Embryonic facial prominence (tissue), 1 donor: ENCODE measurements at regions not wholly inside any gene's neighbourhood (a gene's known extent, or its start where the extent isn't known, plus 50 kb on each side); places are given as distances from the start of the nearest gene placed in this dataset.
"Not testable (repeated sequence)": the region's sequence is repeated elsewhere in the genome, so short reads cannot be mapped to it uniquely, and the experiment has no call there.

Experiments used
- DNase-seq: peaks from one replicate; pipeline ENCODE4 v3.0.0-alpha.2; 2016; ENCODE audit errors: extremely low spot score

GRCh38 chr15:39025321-39025720, 460.7 kb upstream of the RASGRP1 start:
- no peak for DNase-seq

GRCh38 chr15:39025881-39026280, 461.3 kb upstream of the RASGRP1 start:
- no peak for DNase-seq

GRCh38 chr15:39028069-39028468, 463.5 kb upstream of the RASGRP1 start:
- DNase-seq = no peak

- DNase-seq = no peak
These were observed 465.1 kb upstream of the RASGRP1 start for GRCh38 chr15:39029741-39030140.

DNA sequence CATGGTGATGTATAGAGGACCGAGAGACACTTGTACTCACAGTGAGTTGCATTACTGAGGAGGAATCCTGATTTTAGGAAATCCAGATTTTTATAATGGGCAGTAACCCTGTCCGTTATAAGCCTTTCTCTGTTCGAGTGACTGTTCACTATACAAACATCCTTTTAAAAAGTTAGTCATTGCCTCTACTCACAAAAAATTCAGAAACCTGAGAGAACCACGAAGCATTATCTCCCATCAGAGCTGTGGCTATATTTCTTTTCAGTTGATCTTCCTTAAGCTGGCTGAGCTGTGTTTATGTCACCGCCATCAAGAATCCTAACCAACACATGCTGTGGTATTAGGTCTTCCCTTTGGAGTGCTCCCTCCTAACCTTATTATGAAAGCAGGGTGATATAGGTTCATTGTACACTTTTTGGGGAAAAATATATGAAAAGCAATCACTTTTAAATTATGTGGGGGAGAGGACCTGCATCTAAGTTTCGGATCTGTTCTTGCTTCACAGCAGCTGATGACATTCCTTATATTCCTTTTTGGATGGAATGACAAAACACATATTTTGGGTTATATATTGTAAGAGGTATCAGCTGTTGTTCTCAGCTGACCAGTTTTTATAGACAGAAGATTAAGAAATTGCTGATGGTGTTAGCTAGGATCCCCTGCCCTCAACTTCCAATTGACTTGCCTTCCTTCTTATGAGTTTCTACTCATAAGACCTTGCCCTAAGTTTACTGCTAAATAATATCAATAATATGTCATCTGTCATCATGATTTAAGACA, 465.9 kb upstream of the RASGRP1 start:
- DNase-seq = no peak

DNA sequence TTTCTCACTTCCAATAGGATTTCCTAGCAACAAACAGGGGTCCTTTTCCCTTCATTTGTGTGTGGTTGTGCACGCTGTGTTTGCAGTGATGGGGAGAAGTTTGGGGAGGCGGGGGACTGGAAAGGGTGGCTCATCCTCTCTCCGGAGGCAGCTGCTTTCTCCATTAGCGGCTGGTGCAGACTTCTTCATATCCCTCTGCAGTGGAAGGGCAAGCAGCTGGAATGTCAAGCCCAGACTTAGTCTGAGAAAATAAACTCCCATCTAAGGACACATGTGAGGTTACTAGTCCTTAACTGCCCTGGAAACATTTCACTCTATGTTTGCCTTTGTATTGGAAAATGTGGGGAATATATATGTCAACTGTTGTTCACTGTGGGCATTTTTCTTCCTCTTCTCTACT, 467.0 kb upstream of the RASGRP1 start:
- no peak for DNase-seq

GRCh38 chr15:39034816-39035215, 470.2 kb upstream of the RASGRP1 start:
- DNase-seq = no peak

DNA sequence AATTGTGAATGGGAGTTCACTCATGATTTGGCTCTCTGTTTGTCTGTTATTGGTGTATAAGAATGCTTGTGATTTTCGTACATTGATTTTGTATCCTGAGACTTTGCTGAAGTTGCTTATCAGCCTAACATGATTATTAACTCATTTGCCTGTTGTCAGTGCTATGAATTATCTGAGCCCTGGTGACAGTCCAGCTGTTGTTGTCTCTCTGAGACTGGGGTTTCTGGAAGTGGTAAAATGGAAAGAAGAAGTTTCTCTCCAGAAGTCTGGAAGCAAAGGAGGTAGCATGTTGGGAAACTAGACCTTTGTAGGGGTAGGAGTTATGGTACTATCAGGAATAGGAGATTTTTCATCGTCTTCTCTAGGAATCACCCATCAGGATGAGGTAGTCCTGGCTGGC, 473.0 kb upstream of the RASGRP1 start:
- not testable (repeated sequence) for DNase-seq

DNA sequence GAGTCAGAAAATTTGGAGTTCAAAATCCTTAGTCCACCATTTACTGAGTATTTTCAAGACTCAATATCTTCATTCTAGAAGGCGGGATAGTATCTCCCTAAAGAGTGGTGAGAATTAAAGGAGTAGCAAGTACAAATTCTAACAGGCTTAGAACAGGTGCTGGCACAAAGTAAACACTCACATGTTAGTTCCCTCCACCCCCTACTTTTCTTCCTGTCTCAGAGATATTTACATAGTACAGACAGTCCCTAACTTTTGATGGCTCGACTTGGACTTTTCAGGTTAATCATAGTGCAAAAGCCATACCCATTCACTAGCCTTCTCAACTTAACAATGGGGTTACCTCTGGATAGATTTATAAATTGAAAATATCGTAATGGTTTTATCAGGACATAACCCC, 476.2 kb upstream of the RASGRP1 start:
- DNase-seq = no peak

DNA sequence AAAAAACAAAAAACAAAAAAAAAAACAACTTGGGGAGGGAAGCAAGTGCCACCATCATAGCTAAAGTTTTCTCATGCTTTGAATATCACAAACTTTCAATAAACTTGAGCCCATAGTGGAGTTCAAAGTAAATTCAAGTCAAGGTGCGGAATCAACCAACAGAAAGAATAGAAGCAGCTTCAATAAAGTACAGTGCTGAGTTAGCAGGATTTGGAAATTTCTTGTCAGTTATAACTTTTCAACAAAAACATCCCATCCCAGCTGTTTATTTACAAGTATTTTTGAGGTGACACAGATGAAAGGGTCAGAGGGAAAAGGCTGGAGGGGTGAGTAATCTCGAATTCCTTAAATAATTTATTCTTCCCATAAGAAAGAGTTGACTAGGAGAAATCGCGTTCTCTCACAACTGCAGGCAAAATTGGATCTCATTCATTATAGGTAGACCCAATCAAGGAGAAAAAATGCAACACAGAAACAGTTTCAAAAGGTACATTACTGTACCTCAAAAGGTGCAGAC, 477.4 kb upstream of the RASGRP1 start:
- DNase-seq = no peak

DNA sequence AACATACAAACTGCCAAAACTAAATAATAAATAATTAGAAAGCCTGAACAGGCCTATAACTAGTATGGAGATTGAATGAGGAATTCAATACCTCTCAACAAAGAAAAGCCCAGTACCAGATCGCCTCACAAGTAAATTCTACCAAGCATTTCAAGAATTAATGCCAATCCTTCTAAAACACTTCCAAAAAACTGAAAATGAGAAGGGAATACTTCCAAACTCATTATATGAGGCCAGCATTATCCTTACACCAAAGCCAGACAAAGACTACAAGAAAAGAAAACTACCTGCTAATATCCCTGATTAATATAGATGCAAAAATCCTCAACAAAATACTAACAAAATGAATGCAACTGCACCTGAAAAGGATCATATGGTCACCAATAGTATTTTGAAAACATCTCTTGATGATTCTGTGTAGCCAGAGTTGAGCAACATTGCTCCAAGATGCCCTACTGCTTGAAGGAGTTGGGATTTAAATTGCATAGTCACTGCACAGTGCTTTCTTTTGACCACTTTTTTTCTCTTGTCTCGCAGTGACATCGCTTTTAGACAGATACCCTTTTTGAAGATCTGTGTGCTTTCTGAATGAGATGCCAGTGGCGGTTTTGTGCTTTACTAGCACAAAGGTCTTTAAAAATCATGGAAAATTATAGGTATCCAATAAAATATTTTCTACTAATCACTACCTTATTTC, 487.2 kb upstream of the RASGRP1 start:
- DNase-seq = no peak

DNA sequence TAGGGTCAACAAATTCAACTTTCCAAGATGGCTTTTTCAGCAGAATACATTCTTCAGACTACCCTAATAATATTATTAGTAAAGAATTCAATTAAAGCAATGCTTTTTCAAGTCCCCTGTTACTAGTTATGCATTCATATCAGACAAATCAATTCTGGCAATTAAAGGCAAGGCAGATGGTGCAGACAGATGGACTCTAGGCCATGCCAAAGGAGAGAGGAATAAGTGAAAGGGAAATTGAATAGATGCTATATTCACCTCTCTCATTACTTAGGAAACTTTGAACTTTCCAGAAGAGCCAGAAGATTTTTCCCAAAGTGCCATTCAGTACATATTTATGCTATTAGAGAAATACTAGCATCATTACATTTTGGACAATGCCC, 487.7 kb upstream of the RASGRP1 start:
- no peak for DNase-seq

DNA sequence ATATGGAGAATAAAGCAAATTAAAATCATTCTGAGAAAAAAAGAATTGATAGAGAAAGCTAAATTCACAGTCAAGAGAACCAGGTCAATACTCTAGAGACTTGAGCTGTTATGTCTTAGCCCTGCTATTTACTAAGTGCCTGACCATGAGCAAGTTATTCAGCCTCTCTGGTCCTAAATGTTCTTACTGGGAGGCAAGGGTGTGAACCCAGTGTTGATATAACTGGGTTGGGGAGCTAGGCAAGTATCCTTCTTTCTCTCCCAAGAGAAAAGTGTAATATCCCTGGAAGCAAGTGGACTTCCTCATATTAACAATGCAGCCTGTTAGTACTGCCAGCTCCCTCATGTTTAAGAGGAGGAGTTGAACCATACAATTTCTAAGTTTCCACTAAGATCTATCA, 488.9 kb upstream of the RASGRP1 start:
- DNase-seq = no peak

DNA sequence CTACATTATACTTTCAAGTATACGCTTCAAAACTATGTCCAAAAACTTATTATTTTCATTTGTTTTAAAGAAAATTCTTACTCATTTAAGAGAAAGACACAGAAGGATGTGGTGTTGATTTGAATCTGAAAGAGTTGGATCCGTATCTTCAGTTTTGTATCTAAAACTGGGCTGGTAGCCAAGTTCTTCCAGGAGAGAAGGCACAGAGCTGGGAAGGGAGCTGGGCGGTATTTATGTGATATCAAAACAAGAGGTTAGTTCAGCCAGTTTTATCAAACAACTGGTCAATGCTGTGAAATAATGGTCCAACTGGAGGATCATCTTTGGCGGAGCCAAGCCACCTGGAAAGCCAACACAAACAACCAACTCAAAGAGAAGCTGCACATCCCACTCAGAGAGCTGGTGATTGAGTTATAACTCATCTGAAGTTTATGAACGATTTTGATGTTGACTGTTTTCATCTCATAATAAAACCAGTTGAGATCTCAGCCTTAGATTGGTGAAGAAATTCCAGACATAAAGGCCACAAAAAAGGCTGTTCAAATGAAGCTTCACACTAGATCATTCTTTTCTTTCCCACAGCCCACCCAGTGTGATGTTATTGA, 489.6 kb upstream of the RASGRP1 start:
- DNase-seq = no peak

- no peak for DNase-seq
These were observed 491.7 kb upstream of the RASGRP1 start for GRCh38 chr15:39056357-39056756.

DNA sequence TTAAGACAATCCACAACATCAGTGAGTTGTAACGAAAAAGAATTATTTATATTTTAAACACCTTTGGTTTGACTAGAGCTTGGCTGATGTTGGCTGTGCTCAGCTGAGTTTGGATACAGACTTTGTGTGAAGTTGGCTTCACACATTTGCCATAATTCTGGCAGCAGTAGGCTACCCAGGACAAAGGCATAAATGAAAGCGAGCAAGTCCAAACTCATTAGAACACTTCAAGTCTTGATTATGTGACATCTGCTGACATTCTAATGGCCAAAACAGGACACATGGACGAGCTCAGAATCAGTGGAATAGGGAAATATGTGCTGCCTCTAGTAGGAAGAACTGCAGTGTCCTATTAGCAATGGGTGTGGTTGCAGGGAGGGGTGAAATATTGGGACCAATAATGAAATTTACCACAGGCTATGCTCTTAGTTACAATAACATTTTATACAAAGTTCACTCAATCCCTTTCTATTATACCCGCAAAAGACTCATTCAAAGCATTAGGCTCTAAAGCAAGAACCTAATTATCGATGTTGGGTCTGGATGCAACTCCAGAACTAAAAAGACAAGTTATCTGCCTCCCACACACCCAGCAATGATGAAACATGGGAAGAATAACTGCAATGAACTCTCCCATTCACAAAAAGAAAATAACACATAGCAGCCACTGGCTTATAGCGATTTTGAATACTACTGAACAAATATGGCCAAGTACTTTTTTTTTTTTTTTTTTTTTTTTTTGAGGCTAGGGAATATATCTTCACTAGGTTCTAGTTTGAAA, 493.9 kb upstream of the RASGRP1 start:
- DNase-seq = no peak

DNA sequence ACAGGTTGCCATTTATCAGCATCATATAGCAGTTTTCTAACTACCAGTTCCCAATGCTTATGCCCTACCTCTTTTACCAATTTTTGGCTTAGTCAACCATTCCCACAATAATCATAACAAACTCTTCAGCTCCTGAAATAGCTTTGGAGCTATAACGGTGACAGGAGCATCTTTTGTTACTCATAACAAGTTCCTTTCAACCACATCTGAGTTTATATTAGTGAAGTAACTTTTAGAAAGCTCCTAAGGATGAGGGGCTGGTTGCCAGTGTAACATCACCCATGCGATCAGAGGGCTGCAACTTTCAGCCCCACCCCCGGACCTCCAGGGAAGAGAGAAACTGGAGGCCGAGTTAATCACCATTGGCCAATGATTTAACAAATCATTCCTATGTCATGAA, 495.3 kb upstream of the RASGRP1 start:
- DNase-seq = no peak

DNA sequence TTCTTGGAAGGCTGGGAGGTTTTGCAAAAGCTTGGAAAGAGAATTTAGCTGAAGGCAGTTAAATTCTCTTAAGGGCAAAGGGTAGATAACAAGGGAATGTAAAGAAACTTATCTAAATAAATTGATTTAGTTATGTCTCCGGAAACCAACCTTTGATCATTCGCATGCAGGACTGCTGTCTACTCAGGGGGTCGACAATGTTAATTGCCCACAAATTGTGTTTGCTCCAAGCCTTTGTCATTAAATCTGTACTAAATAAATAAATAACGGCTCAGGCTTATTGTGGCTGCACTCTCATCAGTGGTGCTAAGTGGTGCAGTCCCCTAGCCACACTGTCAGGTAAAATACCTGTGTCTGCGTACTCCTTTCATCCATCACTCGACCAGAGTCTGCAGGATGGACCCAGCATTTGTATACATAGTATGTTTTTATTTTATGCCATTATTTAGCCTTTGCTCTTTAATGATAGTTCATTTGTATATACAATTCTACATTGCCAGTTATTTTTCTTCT, 497.4 kb upstream of the RASGRP1 start:
- no peak for DNase-seq

DNA sequence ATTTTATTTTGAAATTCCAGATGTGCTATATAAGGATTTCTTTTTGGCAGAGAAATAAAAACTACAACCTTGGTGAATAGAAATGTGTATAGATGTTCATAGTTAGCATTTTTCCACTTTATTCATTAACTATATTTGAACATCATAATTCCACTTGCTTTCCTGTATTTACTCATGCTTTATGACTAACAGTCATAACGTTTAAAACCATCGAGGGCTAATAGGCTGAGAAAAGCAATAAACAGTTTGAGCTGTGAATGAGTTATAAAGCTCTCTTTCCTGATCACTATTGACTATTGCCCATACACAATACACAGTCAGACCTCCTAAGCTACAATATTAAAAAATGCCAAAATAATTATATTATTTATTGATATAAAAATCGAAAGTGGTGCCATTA, 502.1 kb upstream of the RASGRP1 start:
- no peak for DNase-seq

GRCh38 chr15:39074341-39074985, 506.4 kb upstream of the THBS1 start:
- no peak for DNase-seq

DNA sequence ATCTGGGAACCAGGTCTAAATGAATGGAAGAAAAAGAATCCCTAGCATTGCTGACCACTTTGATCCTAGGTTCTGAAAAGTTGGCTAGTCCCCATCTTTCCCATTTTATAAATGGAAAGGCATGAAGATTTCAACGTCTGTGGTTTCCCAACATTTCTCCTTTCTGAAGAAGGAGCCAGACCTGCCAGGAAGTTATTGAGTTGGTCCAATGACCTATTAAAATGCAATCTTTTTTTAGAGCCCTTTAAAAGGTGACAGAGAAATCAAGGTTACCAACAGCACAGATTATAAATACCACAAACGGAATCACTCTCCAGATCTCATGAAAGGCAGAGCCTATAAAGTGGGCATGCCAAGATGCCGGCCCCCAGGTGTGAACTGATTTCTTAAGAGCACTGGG, 505.6 kb upstream of the THBS1 start:
- DNase-seq = no peak
